Left kidney (tissue), 1 donor: ENCODE measurements at regions not wholly inside any gene's neighbourhood (a gene's known extent, or its start where the extent isn't known, plus 50 kb on each side); places are given as distances from the start of the nearest gene placed in this dataset.
A peak's percentile ranks its signal among the peaks of the same experiment; 100 is the strongest.
"Not testable (repeated sequence)": the region's sequence is repeated elsewhere in the genome, so short reads cannot be mapped to it uniquely, and the experiment has no call there.

Experiments used
- DNase-seq: peaks from one replicate; pipeline ENCODE4 v3.0.0-alpha.2; 2013

DNA sequence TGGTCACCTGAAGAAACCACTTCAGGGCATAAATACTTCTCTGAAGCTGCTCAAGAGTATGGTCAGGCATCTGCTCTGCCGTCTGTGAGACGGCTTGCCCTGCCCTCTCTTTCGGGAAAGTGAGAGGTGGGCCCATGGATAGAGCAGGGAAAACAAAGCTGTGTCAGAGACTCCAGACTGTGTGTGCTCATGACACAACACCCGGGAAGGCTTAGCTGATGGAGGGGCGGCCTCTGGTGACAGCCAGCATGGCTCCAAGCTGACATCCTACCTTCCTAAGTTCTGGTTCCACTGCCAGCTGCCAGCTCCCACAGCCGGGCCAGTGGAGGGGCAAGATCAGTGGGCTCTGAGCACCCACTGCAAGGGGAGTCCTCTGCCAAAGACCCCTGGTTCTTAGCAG is 215.3 kb downstream of the ANKRD30B start:
- no peak for DNase-seq

DNA sequence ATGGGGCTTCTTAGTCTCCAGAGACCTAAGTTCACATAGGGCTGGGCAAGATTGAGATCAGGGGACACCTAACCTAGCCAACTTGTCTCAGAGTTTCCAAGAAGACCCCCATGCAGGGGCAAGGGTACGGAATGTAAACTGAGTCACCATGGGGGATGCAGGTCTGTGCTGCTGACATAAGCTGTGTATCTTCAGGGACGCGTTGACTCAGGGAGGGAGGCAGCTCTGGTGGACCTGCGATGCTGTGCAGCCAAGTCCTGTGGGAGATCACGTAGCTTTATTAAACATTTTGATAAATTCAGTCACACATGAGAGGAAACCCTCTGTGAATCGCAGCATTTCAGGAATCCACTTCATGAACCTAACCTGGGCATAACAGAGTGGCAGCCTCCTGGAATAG is 216.0 kb downstream of the ANKRD30B start:
- no peak for DNase-seq

DNA sequence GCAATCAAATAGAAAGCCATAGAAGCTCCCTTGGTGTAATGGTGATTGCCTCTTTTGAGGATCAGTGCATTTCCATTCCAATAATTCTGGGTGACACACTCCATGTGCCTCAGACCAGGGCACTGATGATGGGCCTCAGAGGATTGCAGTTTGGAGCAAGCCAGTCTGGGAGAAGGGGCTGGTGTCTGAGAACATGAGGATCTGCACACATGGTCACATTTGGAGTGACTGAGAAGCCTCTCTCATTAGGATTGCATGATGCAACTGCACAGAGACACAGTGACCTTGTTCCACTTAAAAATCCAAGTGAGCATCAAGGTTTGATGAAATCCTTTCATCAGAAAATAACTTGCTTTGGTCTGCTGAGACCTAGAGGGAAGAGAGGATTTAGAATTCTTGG is 216.4 kb downstream of the ANKRD30B start:
- no peak for DNase-seq

DNA sequence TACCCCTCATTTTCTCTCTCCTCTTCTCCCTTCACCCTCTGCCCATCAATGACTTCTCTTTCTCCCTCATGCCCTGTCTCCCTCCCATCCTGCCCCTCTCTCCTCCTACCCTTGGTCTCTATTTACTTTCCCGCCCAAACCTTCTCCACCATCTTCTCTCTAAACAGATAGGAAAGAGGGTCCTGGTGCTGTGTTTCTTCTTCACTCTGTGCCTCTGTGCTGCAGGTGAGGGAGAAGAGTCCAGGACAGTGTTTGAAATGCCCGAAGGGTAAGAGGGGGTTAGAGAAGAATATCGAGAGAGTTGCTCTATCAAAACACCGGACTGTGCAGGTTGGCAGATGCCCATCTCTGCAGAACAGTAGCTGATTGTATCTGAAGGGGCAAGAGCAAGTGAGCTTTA is 217.0 kb downstream of the ANKRD30B start:
- not testable (repeated sequence) for DNase-seq

DNA sequence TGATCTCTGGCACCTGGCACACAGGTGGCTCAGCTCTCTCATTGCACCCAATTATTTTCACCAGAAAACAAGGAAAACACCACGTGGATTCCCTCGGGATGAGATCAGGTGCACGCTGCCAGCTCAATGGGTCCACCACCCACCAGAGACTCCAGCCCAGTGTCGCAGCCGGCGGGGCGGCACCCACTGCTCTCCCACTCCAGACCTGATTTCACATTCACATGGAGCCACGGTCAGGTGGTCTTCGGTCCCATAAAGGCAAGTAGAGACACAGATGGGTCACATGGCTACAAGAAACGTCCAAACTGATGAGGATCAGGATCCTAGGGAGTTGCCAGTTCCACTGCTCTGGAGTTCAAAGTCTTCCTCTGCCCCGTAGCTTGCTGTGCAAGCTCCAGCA is 217.6 kb downstream of the ANKRD30B start:
- DNase-seq = no peak

DNA sequence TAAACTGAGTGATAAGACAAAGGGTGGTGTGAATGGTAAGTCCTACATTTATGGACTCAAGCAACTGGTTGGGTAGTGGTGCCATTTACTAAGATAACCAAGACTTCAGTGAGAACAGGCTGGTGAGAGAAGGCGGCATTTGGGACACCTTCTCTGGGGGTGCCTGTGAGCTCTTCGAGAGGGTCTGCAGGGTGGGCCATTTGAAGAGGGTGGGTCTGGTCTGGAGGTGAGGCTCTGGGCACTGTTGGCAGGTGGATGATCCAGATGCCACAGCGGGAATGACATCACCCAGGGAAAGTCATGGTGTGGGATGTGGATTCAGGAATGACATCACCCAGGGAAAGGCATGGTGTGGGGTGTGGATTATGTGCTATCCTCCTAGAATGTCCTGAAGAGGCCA is 219.3 kb downstream of the ANKRD30B start:
- DNase-seq = not testable (repeated sequence)

DNA sequence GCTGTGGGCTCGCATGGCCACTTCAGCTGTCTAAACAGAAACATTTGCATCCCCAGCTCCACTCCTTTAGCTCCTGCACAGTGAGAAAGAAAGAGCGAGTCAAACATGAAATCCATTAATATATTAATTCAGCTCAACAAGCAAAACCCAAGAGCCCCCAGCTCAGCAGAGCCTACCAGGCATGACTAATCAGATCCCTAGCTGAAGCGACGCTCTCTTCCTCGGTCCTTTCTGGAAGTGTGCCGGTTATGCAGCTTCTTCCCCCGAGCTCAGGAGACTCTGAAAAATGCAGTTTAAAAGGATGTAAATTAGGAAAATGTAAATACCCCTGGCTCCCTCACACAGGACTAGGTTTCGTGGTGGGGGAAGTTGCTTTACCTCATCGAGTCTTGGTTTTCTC is 221.5 kb downstream of the ANKRD30B start:
- no peak for DNase-seq

DNA sequence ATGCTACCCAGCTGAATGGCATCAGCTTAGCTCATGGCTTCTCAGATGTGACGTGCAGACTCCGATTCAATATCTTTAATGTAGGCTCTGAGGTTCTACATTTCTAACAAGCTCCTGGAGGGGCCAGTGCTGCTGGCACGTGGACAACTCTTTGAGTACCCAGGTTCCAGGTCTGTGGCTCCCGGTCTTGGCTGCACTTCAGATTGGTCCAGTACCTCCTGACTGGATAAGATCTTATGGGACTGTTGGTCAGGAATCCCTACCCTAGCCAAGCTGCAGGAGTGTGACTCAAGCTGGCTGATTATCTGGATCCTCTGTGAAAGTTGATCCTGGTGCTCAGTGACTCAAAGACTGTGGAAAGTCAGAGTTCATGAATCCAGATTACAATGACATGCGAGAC is 222.1 kb downstream of the ANKRD30B start:
- DNase-seq = no peak

DNA sequence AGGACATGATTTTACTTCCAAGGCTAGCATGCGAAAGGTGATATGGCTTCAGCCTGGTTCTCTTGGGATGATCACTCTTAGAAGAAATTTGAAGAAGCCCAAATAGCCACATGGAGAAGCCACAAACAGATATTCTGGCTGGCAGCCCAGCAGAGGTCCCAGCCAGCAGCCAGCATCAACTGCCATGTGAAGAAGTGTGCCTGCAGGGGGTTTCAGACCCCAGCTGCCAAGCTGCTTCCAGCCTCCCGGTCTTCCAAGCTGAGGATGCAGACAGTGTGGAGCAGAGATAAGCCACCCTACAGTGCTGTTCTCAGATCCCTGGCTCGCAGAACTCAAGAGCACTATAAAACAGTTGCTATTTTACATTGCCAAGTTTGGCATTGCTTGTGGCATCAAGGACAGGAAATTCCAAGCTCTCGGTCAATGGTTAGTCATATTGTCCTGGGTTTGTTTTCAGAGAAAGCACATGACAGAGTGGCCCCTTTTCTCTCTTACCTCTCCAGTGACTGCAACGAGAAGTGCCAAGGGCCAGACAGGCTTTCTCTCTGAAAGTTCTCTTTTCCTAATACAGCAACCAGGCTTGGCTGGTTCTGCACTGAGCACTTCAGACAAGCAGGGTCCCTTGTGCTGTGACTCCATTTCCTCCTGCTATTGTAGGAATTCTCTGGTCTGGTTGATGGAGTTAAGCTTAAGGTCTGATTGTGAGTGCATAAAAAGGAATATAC is 223.7 kb downstream of the ANKRD30B start:
- DNase-seq = no peak

DNA sequence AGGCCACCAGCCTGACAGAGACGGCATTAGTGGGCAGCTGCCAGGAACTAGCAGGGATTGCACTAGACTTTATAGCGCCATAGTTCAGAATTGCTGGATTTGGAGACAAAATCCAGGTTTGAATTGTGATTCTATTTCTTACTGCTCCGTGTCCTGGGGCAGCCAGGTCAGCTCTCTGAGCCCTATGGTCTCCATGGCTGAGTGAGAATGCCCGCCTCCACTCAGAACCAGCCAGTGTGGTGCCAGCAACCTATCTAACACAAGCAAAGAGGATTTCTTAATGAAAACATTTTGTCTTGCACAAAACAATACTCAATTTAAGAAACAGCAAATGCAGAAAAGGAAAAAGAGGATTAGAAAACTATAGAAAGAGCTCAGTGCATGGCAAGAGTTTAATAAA is 225.4 kb downstream of the ANKRD30B start:
- DNase-seq = not testable (repeated sequence)

DNA sequence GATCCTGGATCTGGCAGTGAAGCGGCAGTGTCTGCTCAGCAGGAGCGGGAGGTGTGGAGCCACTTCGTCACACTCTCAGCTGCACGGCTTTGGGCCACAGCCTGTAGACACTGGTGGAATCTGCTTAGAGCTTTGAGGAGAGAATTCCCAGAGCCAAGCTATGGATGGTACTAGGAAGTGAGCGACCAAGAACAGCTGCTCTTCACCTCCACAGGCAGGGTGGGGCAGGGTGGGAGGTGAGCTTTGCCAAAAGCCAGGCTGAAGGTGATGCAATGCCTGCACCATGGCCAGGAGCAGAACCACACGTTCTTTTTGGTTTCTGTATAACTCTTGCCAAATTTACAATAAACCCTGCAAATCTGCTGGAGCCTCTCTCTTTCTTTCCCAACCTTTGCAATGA is 226.1 kb downstream of the ANKRD30B start:
- DNase-seq = no peak

DNA sequence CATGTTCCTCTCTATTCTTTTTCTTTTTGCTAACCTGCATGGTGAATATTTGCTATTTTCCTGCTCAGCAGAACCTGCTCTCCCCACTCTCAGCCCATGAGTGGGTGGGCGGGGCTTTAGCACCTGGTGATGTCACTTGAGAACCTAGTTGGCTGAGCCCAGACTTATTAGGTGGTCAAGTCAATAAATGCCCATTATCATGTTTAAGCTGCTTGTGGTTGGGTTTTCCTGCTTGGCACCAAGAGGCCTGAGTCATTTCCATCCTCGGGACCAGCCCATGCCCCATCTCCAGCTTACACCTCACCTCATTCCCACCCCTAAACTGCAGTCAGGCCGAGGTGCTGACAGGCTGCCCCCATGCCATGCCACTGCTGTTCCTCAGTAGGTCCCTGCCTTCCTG is 226.6 kb downstream of the ANKRD30B start:
- no peak for DNase-seq

DNA sequence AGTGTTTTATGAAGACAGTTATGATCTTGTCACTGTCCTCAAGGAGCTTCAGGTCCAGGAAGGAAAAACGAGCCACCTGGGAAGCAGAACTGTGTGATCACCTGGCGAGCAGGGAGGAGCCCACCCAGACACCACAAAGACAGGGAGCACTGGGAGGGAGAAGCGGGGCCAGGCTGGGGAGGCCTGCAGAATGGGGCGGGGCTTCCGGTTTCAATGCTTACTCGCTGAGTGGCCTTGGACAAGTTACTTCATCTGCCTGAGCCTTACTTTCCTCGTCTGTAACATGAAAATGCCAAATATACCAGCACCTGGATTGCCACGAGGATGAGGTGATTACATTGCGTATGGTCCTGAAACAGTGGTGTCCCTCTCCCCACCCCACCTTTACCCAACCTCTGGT is 227.5 kb downstream of the ANKRD30B start:
- no peak for DNase-seq

DNA sequence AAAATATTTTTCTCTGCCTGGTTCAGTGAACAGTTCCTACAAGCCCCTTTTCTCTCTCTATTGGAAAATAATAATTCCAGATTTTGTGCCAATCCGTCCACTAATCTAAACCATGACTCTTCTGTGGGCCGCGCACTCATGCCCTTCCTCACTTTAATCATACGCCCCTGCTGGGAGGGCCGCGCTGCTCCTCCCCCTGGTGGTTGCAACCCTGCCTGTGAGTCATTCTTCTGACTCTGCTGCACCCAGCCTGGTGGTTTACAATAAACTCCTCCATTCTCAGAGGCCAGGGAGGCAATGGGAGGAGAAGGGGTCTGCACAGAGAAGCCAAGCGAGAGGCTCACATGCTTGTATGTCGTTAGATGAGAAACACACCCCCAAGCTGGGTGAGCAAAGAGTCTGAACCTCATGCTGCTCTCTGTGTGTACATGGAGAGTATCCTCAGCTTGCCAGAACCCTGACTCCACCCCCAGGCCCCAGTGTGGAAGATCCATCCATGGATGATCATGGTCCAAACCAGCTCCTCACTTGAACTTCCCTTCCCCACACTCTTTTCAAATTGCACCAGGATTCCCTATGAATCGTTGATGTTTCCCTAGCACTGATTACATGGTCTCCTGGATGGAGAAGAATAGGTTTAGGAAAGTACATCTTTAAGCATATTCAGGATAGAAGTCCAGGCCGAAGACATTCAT is 228.9 kb downstream of the ANKRD30B start:
- DNase-seq = no peak

DNA sequence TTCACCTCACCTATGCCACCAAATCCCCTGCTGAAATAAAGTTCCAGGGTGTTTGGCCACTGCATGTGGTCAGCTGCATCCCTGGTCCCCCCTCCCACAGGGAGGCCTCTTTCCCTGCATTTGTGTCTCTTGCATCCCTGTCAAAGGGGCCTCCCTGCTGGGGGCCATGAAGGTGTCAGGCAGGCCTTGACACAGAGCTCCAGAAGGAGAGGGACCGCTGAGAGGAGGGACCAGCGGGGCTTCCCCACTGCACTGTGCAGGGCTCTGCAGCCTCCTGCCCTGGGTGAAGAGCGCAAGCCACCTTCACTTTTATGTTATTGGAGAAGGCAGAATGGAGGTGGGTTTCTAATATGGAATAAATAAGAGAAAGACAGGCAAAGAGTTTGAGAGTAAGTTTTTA is 230.2 kb downstream of the ANKRD30B start:
- no peak for DNase-seq

DNA sequence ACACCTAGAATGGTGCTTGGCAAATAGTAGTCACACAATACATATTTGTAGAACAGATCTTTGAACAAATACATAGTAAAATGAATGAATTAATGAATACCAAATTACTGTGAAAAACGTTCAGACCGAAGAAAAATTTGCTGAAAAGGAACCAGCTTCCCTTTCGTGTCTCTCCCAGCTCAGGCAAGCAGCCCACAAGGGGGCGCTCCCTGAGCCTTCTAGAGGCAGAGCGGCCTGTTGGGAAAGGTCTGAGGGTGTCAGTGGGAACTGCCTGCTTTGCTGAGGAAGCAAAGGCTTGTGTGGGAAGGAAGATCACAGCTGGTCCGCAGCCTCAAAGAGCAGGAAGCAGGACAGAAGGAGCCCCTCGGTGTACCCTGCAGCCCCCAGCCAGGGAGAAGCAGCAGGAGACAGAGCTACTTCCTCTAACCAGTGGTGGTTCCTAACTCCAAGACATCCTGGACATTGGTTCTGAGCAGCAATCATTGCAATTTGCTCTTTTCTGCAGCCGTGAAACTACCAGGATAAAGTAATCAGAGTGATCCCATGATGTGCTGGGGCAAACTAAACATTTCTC is 231.1 kb downstream of the ANKRD30B start:
- peak; percentile 4 for DNase-seq

DNA sequence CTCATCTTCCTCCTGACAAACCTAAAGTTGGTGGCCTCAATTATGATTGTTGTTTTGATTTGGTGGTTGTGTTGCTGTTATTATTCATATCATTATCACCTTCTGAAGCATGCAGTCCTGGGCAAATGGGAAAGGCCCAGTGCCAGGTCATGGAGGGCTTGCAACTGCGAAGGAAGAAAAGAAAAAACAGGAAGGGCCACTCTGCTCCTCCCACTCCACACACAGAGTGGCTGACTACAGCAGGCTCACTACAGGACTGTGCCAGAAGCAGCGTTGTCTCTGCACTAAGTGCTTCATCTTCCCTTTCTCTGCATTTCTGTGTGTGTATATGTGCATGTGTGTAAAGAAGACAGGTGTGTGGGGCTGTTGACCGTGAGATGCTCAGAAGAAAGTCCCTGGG is 231.9 kb downstream of the ANKRD30B start:
- no peak for DNase-seq

DNA sequence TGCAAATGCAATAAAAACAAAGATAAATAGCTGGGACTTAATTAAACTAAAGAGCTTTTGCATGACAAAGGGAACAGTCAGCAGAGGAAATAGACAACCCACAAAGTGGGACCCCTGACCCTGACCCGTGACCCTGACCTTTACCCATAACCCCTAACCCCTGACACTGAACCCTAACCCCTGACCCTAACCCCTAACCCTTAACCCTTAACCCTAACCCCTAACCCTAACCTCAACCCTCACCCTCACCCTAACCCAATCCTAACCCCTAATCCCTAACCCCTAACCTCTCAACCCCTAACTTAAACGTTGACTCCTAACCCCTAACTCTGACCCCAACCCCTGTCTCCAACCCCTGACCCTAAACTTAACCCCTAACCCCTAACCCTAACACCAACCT is 236.6 kb downstream of the ANKRD30B start:
- DNase-seq = not testable (repeated sequence)

DNA sequence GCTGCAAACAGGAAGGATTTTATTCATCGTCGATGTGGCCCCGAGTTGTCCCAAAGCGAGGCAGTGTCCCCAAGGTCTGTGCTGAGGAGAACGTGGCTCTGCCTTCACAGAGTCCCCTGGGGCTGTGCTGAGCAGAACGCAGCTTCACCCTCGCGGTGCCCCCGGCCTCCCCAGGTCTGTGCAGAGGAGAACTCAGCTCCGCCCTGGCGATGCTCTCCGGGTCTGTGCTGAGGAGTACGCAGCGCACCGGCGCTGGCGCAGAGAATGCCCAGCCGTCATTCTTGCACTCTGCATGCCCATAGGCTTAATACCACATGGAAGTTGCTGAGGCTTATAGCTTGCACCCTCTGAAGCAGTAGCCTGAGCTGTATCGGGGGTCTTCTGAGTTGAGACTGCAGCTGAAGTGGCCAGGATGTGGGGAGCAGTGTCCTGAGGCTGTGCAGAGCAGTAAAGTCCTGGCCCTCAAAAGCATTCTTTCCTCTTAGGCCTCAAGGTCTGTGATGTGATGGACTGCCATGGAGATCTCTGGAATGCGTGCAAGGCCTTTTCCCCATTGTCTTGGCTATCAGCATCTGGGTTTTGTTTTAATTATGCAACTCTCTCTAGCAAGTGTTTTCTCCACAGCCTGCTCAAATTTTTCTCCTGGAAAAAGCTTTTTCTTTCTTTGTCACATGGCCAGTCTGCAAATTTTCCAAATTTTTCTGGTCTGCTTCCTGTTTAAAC is 237.5 kb downstream of the ANKRD30B start:
- DNase-seq = not testable (repeated sequence)

DNA sequence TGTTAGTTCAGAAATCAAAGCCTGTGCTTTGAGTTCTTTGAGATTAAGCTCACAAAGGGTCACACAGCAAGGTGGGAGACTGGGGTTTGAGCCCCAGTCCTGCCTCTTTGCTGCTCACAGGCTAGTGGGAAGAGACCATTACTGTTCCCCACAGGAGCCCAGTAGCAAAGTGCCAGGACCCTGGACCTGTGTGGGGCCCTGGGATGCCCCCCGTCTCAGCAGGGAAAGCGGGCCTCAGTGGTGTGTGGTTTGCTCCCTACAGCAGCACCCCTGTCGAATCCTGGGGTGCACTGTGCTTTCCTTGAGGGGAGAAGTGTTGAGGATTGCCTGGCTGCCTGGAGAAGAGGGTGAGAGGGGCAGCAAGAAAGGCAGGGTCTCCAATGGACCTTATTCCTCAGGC is 239.4 kb downstream of the ANKRD30B start:
- not testable (repeated sequence) for DNase-seq

DNA sequence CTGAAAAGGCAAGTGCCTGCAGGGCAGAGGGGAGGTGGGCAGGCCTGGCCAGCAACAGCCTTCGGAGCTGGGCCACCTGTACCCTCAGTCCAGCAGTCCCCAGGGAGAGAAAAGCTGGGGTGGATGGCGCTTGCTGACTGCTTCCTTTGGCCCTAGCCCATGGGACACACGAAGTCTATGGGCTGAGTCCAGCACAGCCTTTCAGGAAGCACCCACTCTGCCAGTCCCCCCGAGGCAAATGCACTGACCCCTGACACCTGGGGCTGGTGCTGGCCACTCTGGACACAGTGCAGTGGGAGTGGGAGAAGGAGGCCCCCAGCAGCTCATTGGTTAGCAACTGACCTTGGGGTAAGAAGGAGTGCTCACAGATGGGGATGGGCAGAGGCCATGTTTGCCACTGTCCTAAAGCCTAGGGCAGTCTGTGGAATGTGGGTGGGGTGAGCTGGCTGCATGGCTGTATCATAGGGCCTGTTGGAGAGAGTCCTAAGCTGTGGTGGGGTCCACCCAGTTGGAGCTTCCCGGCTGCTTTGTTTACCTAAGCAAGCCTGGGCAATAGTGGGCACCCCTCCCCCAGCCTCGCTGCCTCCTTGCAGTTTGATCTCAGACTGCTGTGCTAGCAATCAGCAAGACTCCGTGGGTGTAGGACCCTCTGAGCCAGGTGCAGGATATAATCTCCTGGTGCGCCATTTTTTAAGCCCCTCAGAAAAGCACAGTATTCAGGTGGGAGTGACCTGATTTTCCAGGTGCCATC is 240.2 kb downstream of the ANKRD30B start:
- DNase-seq = not testable (repeated sequence)

DNA sequence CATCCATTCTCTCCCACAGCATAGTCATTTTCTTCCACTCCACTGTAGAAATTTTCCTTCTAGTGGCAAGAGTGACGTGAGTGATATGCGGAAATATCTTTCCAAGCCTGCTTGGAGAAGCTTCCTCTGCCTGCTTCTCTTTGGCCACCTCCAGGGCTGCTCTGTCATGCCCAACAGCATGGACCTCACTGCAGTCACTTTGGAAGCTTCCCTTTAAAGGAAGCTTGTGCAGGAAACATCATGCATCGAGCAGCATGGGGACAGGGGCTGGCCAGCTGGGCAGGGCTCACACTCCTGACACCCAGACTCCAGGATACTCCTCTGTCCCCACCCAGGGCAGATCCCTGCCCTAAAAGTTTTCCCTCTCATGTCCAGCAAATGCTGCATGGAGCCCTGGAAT is 241.6 kb downstream of the ANKRD30B start:
- DNase-seq = not testable (repeated sequence)
